SK-N-MC (cell line): ENCODE measurements at regions not wholly inside any gene's neighbourhood (a gene's known extent, or its start where the extent isn't known, plus 50 kb on each side); places are given as distances from the start of the nearest gene placed in this dataset.

Experiments used
- EZH2 ChIP-seq: fragments of 200-600 bp; sonication (generic); IDR thresholded peaks from one replicate; pipeline ENCODE4 v1.6.1; 2017; ENCODE audit warnings: antibody characterized with exemption
- POLR2AphosphoS5 ChIP-seq: IDR thresholded peaks from 2 replicates; pipeline ENCODE4 v1.6.1; 2012; ENCODE audit warnings: mild to moderate bottlenecking, low read depth, low read length, borderline replicate concordance

DNA sequence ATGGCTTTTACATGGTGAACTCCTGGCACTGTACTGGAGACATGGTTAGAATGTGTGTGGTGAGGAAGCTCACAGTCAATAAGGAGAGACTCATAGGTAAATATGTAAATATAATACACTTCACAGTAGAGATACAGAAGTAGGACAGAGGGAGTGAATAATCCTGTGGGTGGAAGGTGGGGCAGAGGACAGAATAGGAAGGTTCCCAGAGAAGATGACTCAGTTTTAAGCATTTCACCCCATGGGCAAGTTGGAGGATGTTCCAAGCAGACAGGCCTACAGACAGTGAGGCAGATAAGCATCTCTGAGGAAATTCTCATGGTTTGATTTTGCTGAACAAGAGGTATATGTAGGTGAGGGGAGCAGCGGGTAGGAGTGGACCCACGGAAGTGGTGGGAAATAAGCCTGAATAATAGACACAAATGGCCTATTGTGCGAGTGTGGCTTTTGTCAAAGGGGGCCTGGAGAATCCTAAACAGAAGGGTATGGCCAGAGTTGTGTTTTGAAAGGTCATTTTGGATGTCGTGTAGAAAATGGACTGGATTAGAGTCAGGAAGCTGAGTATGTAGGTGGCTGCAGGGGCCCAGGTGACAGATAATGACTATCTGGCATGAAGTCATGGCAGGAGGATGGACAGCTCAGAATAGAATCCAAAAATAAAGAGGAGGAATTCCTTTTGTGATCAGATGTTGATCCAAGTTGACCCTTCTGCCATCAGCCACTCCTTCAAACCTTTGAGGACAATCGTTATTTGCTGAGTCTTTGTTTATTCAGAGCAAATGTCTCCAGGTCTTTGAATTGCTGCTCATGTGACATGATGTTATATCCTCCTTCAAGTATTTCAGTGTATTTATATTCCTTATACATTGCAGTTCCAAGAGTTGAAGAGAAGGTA is 97.3 kb upstream of the THRB start:
- TF ChIP-seq POLR2AphosphoS5 (no peak), EZH2 (no peak)
